ENCODE measurements at regions not wholly inside any gene's neighbourhood (a gene's known extent, or its start where the extent isn't known, plus 50 kb on each side); places are given as distances from the start of the nearest gene placed in this dataset.

DNA sequence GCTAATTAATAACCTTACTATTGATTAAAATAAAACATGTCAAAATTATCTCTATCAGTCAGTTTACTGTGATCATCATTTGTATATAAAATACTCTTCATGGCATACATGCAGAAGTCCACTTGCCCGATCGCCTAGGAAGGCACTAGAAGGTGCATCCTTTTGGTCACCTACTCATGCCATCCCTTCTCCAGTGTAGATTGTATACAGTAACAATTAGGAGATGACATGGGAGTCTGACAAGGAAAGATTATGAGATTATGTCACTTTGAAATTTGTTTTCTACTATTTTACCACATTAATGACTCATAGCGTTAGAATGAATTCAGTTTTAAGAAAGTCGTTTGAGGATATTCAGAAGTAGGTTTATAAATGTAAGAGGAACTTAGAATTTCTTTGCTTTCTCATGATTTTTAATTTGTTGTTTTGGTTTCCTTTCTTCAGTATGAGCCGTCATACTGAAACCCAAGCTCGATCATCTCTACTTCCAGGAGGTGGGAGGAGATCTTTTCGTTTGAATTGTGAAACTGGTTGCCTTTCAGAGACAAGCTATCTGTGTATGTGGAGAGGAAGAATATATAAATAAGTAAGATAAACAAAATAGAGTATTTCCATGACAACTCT lies 51.1 kb upstream of the UNC5C start:
- Histone ChIP-seq H3K36me3 (no peaks in the 10 kb centered on the region), H3K4me1 (no peaks in the 10 kb centered on the region), H3K9me3 (no peaks in the 10 kb centered on the region), H3K4me3 (no peak overlapping the region), H3K27ac (no peak overlapping the region), H3K27me3 (ENCODE audit: low read depth) (no peaks in the 10 kb centered on the region)
- intact Hi-C loops (cut with DNase I) = no loop called here
- TF ChIP-seq, protein P1, sequence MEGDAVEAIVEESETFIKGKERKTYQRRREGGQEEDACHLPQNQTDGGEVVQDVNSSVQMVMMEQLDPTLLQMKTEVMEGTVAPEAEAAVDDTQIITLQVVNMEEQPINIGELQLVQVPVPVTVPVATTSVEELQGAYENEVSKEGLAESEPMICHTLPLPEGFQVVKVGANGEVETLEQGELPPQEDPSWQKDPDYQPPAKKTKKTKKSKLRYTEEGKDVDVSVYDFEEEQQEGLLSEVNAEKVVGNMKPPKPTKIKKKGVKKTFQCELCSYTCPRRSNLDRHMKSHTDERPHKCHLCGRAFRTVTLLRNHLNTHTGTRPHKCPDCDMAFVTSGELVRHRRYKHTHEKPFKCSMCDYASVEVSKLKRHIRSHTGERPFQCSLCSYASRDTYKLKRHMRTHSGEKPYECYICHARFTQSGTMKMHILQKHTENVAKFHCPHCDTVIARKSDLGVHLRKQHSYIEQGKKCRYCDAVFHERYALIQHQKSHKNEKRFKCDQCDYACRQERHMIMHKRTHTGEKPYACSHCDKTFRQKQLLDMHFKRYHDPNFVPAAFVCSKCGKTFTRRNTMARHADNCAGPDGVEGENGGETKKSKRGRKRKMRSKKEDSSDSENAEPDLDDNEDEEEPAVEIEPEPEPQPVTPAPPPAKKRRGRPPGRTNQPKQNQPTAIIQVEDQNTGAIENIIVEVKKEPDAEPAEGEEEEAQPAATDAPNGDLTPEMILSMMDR (IDR thresholded peaks at IDR 0.05) = no peak
- DNase-seq = no peak
- no peak for ATAC-seq
